Activated CD8-positive, alpha-beta memory T cell treated with anti-CD3 and anti-CD28 coated beads for 4 hours (primary cell): ENCODE measurements at regions not wholly inside any gene's neighbourhood (a gene's known extent, or its start where the extent isn't known, plus 50 kb on each side); places are given as distances from the start of the nearest gene placed in this dataset.

Experiments
- DNase-seq, 2 donors: peaks; one replicate each; pipeline ENCODE4 v3.0.0-alpha.2; 2020; ENCODE audit warnings: low read depth in 2 of 2

- no peak for DNase-seq
Observed at GRCh38 chrY:21267164-21267563, 244.0 kb upstream of the RBMY1B start.

GRCh38 chrY:21287769-21288168, 223.4 kb upstream of the RBMY1B start:
- DNase-seq = no peak

- no peak for DNase-seq
Observed at GRCh38 chrY:21288908-21289307, 222.2 kb upstream of the RBMY1B start.

- DNase-seq = no peak
Observed at GRCh38 chrY:21295206-21295605, 215.9 kb upstream of the RBMY1B start.

- DNase-seq = no peak
Observed at GRCh38 chrY:21302278-21302677, 208.9 kb upstream of the RBMY1B start.

GRCh38 chrY:21315366-21315765, 195.8 kb upstream of the RBMY1B start:
- DNase-seq = no peak
